NK-92 treated with Interleukin-12 subunit alpha and Interleukin-12 subunit beta, amount 100 ng/mL, for 24 hours (cell line): ENCODE measurements at regions not wholly inside any gene's neighbourhood (a gene's known extent, or its start where the extent isn't known, plus 50 kb on each side); places are given as distances from the start of the nearest gene placed in this dataset.

Experiments used
- DNase-seq: peaks from one replicate; lab custom pipeline; 2025; lab: John Stamatoyannopoulos, UW

DNA sequence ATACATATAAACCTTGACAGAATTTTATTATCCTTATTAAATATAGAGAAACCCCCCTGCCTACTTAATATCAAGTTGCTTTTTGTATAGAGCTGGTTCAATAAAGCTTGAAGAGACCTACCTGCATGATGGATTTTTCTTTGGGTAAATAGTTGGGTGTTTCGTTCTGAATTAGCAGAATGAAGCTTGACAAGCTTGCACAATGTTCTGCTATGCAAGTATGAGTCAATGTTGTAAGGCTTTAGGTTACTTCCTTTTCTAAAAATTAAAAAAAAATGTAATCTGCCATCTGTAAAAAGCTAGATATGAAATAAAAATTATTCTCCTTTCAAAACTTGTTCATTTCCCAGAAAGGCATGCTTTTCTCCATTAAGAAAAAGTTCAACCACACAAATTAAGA is 1662.6 kb upstream of the SEL1L start:
- DNase-seq = no peak

- no peak for DNase-seq
Measured at GRCh38 chr14:83197271-83197670, 1663.6 kb upstream of the SEL1L start.

- no peak for DNase-seq
Measured at GRCh38 chr14:83207550-83207949, 1673.9 kb upstream of the SEL1L start.

DNA sequence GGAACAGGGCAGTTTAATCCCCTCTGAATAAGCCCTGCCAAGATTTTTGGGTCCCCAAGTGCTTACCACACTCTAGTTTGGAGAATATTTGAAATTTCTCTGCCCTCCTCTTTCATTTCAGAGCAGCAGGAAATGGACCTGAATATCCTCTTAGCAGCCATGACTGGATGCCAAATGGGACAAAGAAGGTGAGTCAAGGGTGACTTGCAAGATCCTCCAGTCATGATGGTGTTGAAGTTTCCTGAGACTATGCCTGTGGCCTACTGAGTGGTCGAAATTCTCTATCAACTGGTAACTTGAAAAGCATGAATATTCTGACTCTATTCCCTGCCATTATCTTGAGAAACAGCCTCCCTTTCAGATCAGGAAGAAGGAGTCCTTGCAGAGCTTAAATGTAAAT is 1674.7 kb upstream of the SEL1L start:
- DNase-seq = no peak

GRCh38 chr14:83217492-83217891 is 1683.8 kb upstream of the SEL1L start:
- no peak for DNase-seq

GRCh38 chr14:83247924-83248639 is 1714.4 kb upstream of the SEL1L start:
- DNase-seq = no peak

- no peak for DNase-seq
Measured at GRCh38 chr14:83251402-83251801, 1717.7 kb upstream of the SEL1L start.

DNA sequence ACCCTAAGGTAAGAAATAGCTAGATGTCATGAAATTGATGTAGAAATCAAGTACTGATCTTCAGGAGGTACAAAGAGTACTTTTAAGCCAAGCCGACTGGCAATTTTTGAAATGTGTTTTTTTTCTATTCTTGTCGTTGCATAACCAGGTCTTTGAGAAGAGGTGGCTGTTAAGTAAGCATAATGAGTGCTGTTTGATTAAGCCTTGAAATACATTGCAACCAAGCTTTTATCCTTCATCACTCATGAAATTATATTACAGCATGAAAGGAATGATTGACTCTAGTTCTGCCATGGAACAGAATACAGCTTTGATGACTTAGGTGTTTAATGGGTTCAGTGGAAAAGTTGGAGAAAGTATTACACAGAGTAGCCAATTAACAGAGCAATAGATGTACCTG is 1720.2 kb upstream of the SEL1L start:
- no peak for DNase-seq

- no peak for DNase-seq
Measured at GRCh38 chr14:83255015-83255726, 1721.5 kb upstream of the SEL1L start.

DNA sequence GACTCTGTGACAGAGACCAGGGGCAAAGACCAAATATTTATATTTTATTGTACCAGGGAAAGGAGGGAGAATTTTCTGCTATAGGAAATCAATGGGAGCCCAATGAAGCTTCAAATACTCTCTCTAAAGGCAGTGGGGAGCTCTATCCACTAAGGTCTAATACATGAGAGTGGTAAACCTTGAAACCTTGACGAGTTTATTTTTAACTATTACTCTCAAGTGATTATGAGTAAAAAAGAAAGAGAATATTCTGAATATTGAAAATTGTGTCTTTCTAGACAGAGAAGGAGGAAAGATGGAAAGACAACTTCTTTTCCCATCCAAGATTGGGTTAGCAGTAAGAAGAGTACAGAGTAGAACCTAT is 1722.1 kb upstream of the SEL1L start:
- no peak for DNase-seq

DNA sequence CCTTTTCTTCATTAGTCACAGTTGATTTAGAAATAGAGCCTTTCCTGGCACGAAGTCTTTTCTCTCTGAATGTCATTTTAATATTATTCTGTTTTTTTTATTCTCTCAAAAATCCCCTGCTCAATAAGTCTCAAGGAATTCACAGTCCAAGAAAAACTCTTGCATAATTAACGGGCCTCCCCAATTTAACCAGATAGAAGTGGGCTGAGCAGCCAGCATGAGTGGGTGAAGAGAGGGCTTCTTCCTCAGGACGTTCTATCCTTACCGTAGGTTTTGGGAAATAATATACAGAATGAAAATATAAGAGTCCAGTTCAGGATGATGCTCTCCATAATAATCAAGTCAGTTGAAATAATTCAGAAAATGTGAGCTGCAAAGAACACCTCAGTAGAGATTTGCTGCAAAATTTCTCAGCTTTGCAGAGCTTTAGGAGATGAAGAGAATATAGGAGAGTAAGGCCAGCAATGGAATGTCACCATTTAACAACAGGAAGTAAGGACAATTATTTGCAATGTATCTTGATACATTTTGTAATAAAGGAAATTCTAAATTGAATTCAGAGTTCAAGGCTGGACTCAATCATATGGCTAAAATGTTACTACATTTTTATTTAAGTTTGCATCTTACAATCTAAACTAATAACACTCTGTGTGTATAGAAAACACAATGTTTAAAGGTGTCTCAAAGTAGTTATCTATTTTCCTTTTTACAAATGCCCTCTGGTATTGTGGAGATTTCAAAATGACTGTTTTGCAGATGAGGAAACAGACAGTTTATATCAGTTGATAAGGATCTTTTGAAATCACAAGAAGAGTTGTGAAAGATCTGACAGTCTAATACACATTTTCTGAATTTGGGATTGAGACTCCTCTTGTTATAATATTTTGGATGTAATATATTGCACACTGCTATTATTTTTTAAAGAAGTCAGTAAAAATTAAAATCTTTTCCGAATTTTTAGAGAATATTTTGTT is 1724.1 kb upstream of the SEL1L start:
- no peak for DNase-seq

DNA sequence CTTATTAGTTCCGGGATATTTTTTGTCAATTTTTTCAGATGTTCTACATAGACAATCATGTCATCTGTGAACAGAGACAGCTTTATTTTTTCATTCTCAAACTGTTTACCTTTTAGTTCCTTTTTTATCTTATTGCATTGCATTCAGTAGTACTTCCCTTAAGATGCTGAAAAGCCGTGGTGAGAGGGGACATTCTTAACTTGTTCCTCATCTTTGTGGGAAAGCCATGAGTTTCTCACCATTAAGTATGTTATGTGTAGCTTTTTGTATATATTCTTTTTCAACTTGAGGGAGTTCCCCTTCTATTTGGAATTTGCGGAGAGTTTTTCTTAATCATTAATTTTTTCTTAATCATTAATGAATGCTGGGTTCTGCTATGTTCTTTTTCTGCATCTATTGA is 1727.1 kb upstream of the SEL1L start:
- DNase-seq = no peak

- DNase-seq = no peak
Measured at GRCh38 chr14:83269583-83269982, 1735.9 kb upstream of the SEL1L start.

DNA sequence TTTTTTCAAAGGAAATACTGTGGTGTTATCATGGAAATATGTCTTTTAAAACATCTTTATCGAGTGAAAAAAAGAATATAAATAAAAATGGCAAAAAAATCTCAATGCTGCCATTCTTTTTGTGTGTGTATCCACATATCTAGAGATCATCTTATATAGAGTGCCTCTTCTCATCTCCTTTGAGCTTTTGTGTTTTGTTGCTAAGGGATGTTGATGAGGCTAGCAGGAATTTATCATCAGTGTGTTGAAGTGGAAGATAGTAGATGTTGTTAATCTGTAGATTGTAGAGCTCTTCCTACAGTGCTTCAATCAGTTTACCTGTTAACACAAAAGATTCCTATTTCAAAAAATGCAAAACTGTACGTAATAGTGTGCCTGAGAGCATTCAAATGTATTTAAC is 1738.0 kb upstream of the SEL1L start:
- DNase-seq = no peak

GRCh38 chr14:83280719-83281118 is 1747.1 kb upstream of the SEL1L start:
- DNase-seq = no peak

DNA sequence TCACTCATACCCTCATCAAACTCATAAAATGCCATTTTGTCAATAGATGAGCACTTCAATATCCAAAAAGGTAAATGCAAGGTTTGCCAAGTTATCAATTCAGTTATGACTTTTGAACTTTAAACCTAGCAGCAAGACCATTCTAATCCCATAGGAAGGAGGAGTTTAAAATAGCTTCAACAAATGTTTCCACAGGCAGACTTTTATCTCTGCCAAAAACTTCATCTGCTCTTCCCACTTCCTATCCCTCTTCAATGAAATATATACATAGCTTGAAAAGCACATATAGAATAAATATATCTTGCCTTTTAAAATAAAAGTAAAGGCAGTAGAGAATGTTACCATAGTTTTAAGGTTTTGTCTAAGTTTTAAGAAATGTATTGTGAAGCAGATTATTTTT is 1749.1 kb upstream of the SEL1L start:
- DNase-seq = no peak

GRCh38 chr14:83287300-83287699 is 1753.6 kb upstream of the SEL1L start:
- DNase-seq = no peak

- no peak for DNase-seq
Measured at GRCh38 chr14:83289390-83289789, 1755.7 kb upstream of the SEL1L start.

DNA sequence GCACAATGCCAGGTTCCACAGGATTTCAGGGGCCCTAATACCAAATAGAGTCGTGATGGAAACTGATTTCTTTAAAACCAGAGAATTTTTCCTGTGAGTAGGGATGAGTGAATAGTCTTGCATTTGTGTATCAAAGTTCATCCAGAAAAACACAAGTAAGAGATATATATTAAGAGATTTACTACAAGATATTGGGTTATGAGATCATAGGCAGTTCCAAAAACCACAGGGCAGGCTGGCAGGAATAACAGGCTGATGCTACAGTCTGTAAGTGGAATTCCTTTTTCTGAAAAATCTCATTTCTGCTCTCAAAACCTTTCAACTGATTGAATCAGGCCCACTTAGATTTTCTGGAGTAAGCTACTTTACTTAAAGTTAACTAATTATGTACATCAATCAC is 1756.2 kb upstream of the SEL1L start:
- no peak for DNase-seq

GRCh38 chr14:83290447-83290846 is 1756.8 kb upstream of the SEL1L start:
- no peak for DNase-seq

DNA sequence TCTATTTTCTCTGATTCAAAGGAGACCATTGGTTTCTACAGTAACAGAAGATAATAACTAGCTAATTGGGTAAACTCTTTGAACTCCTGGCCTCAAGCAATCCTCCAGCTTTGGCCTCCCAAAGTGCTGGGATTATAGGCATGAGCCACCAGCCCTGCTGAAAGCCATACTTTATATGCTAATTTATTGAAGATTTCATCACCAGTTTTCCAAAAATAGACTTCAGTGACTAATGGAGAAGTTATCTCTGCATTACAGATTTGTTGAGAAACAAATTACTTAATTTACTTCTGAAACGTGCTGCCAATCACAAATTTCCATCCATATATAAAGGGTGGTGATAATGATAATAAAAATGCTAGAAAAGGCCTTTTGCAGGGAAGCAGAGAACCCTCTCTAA is 1758.1 kb upstream of the SEL1L start:
- no peak for DNase-seq

- DNase-seq = no peak
Measured at GRCh38 chr14:83294941-83295340, 1761.3 kb upstream of the SEL1L start.

DNA sequence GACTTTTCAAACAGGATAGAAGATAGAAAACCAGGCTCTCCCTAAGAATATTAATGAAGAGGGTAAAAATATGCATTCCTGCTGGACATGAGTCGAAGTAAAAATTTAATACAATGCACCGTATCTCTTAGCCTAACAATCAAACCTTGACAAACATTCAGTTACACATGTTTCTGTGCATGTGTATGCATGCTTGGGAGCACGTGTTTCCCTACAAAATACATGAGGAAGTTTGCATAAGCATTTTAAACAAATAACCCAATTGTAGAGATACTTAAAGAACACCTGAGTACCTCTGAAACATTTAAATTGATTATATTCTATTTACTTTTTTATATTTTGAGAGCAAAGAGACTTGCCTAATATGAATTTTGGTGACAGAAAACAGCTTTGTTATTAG is 1763.7 kb upstream of the SEL1L start:
- DNase-seq = no peak
